SKM-1 (cell line): ENCODE measurements at regions not wholly inside any gene's neighbourhood (a gene's known extent, or its start where the extent isn't known, plus 50 kb on each side); places are given as distances from the start of the nearest gene placed in this dataset.
A peak's percentile ranks its signal among the peaks of the same experiment; 100 is the strongest.

Experiments used
- DNase-seq: peaks from one replicate; lab custom pipeline; 2025; ENCODE audit not compliant: unreplicated experiment; lab: John Stamatoyannopoulos, UW

GRCh38 chr3:99542767-99543518 lies 95.5 kb upstream of the COL8A1 start:
- no peak for DNase-seq

- no peak for DNase-seq
These were observed 97.2 kb upstream of the COL8A1 start for GRCh38 chr3:99541181-99541580.

- no peak for DNase-seq
These were observed 101.0 kb upstream of the COL8A1 start for GRCh38 chr3:99537416-99537815.

- DNase-seq = no peak
These were observed 101.7 kb upstream of the COL8A1 start for GRCh38 chr3:99536555-99537314.

- no peak for DNase-seq
These were observed 103.3 kb upstream of the COL8A1 start for GRCh38 chr3:99534951-99535704.

- DNase-seq = no peak
These were observed 106.1 kb upstream of the COL8A1 start for GRCh38 chr3:99532246-99532645.

- DNase-seq = no peak
These were observed 109.1 kb upstream of the COL8A1 start for GRCh38 chr3:99529265-99529664.

- no peak for DNase-seq
These were observed 111.5 kb upstream of the COL8A1 start for GRCh38 chr3:99526921-99527320.

- no peak for DNase-seq
These were observed 113.8 kb upstream of the COL8A1 start for GRCh38 chr3:99524559-99524958.

GRCh38 chr3:99523431-99524127 lies 114.8 kb upstream of the COL8A1 start:
- DNase-seq = no peak

GRCh38 chr3:99522147-99522546 lies 116.2 kb upstream of the COL8A1 start:
- DNase-seq = no peak

- DNase-seq = no peak
These were observed 116.8 kb upstream of the COL8A1 start for GRCh38 chr3:99521551-99521950.

GRCh38 chr3:99520513-99520912 lies 117.9 kb upstream of the COL8A1 start:
- DNase-seq = no peak

- DNase-seq = no peak
These were observed 121.5 kb upstream of the COL8A1 start for GRCh38 chr3:99516936-99517335.

- no peak for DNase-seq
These were observed 122.5 kb upstream of the COL8A1 start for GRCh38 chr3:99515891-99516290.

- no peak for DNase-seq
These were observed 129.2 kb upstream of the COL8A1 start for GRCh38 chr3:99509224-99509623.

- DNase-seq = no peak
These were observed 130.2 kb upstream of the COL8A1 start for GRCh38 chr3:99508191-99508590.

- DNase-seq = peak; percentile 82
These were observed 132.6 kb upstream of the COL8A1 start for GRCh38 chr3:99505646-99506269.

GRCh38 chr3:99505200-99505599 lies 133.2 kb upstream of the COL8A1 start:
- no peak for DNase-seq

- no peak for DNase-seq
These were observed 134.1 kb upstream of the COL8A1 start for GRCh38 chr3:99504258-99504657.

GRCh38 chr3:99503350-99503749 lies 135.0 kb upstream of the COL8A1 start:
- no peak for DNase-seq
